OCI-LY3 (cell line): ENCODE measurements at regions not wholly inside any gene's neighbourhood (a gene's known extent, or its start where the extent isn't known, plus 50 kb on each side); places are given as distances from the start of the nearest gene placed in this dataset.
"Not testable (repeated sequence)": the region's sequence is repeated elsewhere in the genome, so short reads cannot be mapped to it uniquely, and the experiment has no call there.

Experiments used
- EZH2phosphoT487 ChIP-seq: fragments of 200-600 bp; shearing (Covaris generic); IDR thresholded peaks from 2 replicates; pipeline ENCODE4 v1.6.1; 2018; ENCODE audit warnings: antibody characterized with exemption, mixed run types, low read depth
- TF ChIP-seq, protein P1 (sequence below): fragments of 200-600, 300-600 bp; sonication (generic); IDR thresholded peaks from 2 replicates; pipeline ENCODE4 v1.5.1; 2014; ENCODE audit warnings: antibody characterized with exemption, low read length, low read depth

- TF ChIP-seq, protein P1, sequence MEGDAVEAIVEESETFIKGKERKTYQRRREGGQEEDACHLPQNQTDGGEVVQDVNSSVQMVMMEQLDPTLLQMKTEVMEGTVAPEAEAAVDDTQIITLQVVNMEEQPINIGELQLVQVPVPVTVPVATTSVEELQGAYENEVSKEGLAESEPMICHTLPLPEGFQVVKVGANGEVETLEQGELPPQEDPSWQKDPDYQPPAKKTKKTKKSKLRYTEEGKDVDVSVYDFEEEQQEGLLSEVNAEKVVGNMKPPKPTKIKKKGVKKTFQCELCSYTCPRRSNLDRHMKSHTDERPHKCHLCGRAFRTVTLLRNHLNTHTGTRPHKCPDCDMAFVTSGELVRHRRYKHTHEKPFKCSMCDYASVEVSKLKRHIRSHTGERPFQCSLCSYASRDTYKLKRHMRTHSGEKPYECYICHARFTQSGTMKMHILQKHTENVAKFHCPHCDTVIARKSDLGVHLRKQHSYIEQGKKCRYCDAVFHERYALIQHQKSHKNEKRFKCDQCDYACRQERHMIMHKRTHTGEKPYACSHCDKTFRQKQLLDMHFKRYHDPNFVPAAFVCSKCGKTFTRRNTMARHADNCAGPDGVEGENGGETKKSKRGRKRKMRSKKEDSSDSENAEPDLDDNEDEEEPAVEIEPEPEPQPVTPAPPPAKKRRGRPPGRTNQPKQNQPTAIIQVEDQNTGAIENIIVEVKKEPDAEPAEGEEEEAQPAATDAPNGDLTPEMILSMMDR: not testable (repeated sequence)
- TF ChIP-seq EZH2phosphoT487: not testable (repeated sequence)
Measured at GRCh38 chr10:38310111-38310510, 216.0 kb downstream of the ZNF37A start.
